Small intestine (tissue), 7 donors: ENCODE measurements at regions not wholly inside any gene's neighbourhood (a gene's known extent, or its start where the extent isn't known, plus 50 kb on each side); places are given as distances from the start of the nearest gene placed in this dataset.
A peak's percentile ranks its signal among the peaks of the same experiment; 100 is the strongest.

ENCODE experiments used
- DNase-seq, 2 donors: peaks; one replicate each; pipeline versions ENCODE4 v3.0.0 to v3.0.0-alpha.2; 2013
- FAIRE-seq: peaks from 2 replicates; lab custom pipeline; 2012; peaks lifted over from hg19 to GRCh38; lab: Jason Lieb, UNC
- H3K27ac ChIP-seq, 3 donors: one replicate each; pipeline ENCODE4 v1.5.1; 2013; ENCODE audit warnings: low read length in 2 of 3, mild to moderate bottlenecking in 2 of 3, control low read depth in 1 of 3, inconsistent platforms in 1 of 3, low read depth in 1 of 3, moderate library complexity in 1 of 3
- H3K27me3 ChIP-seq, 3 donors: one replicate each; pipeline ENCODE4 v1.6.1; 2013; ENCODE audit warnings: low read length in 3 of 3, inconsistent platforms in 1 of 3; ENCODE audit not compliant: control insufficient read depth in 3 of 3, insufficient read depth in 3 of 3
- H3K36me3 ChIP-seq, 3 donors: one replicate each; pipeline ENCODE4 v1.6.1; 2013; ENCODE audit warnings: low read length in 3 of 3, inconsistent platforms in 1 of 3, low read depth in 1 of 3, mild to moderate bottlenecking in 1 of 3, moderate library complexity in 1 of 3; ENCODE audit not compliant: control insufficient read depth in 3 of 3, insufficient read depth in 2 of 3
- H3K4me1 ChIP-seq, 3 donors: one replicate each; pipeline ENCODE4 v1.6.1; 2013; ENCODE audit warnings: low read length in 2 of 3, inconsistent platforms in 1 of 3, low read depth in 1 of 3, mild to moderate bottlenecking in 1 of 3, moderate library complexity in 1 of 3; ENCODE audit not compliant: control insufficient read depth in 3 of 3, insufficient read depth in 2 of 3
- H3K4me3 ChIP-seq, 3 donors: one replicate each; pipeline ENCODE4 v1.5.1; 2013; ENCODE audit warnings: low read length in 3 of 3, control low read depth in 1 of 3, inconsistent platforms in 1 of 3, low read depth in 1 of 3, mild to moderate bottlenecking in 1 of 3, moderate library complexity in 1 of 3
- H3K9me3 ChIP-seq, 2 donors: one replicate each; pipeline ENCODE4 v1.6.1; 2013; ENCODE audit warnings: low read depth in 1 of 2, low read length in 1 of 2; ENCODE audit not compliant: control insufficient read depth in 2 of 2, insufficient read depth in 1 of 2
- WGBS, 3 donors: extraction: QIAGEN DNeasy Blood & Tissue Kit; methylation state at CpG; one replicate each; pipeline ENCODE4 v1.1.7; 2013; 5-methylcytosine and 5-hydroxymethylcytosine counted together
- donor health status: healthy with polysubstance abuse.
- donor health status: control.
- donor health status: control.
- donor health status: Bipolar disorder and iron deficiency.
- donor health status: healthy.

- 0% methylated on average over 1 of the region's 1 CpG for WGBS, 3 donors
- FAIRE-seq, result no peak
- no peaks in the 10 kb centered on the region for H3K36me3 ChIP-seq
- no peak for DNase-seq
- no peaks in the 10 kb centered on the region for H3K9me3 ChIP-seq
- no peak overlapping the region for H3K27ac ChIP-seq
- H3K4me3 ChIP-seq, result no peak overlapping the region
- no peaks in the 10 kb centered on the region for H3K4me1 ChIP-seq
- H3K27me3 ChIP-seq, result peaks cover 0 to 3% (median 0%) of the 10 kb centered on the region in 3 donors
Measured at GRCh38 chr10:90304533-90304932, 553.3 kb downstream of the HTR7 start.

GRCh38 chr10:90306187-90306586, 551.7 kb downstream of the HTR7 start:
- no peaks in the 10 kb centered on the region for H3K36me3 ChIP-seq
- no peak overlapping the region for H3K27ac ChIP-seq
- H3K27me3 ChIP-seq, result peaks cover 0 to 3% (median 0%) of the 10 kb centered on the region in 3 donors
- FAIRE-seq (no peak), DNase-seq (no peak)
- H3K4me3 ChIP-seq, result no peak overlapping the region
- H3K4me1 ChIP-seq, result no peaks in the 10 kb centered on the region
- H3K9me3 ChIP-seq, result no peaks in the 10 kb centered on the region
- 45 to 75% (median 74%) methylated on average over 1 of the region's 1 CpG for WGBS, 3 donors

GRCh38 chr10:90308223-90308622, 549.6 kb downstream of the HTR7 start:
- H3K9me3 ChIP-seq, result no peaks in the 10 kb centered on the region
- WGBS, 3 donors, result 63 to 68% (median 64%) methylated on average over 7 of the region's 7 CpGs
- no peak overlapping the region for H3K4me3 ChIP-seq
- no peaks in the 10 kb centered on the region for H3K36me3 ChIP-seq
- H3K27me3 ChIP-seq, result peaks cover 0 to 3% (median 0%) of the 10 kb centered on the region in 3 donors
- no peaks in the 10 kb centered on the region for H3K4me1 ChIP-seq
- DNase-seq, result no peak
- no peak overlapping the region for H3K27ac ChIP-seq
- FAIRE-seq, result no peak

GRCh38 chr10:90313576-90314325, 544.1 kb downstream of the HTR7 start:
- Histone ChIP-seq H3K4me3 (no peak overlapping the region), H3K27me3 (peaks cover 0 to 8% (median 0%) of the 10 kb centered on the region in 3 donors), H3K36me3 (no peaks in the 10 kb centered on the region), H3K4me1 (peaks cover 0 to 1% (median 0%) of the 10 kb centered on the region in 3 donors), H3K27ac (no peak overlapping the region), H3K9me3 (no peaks in the 10 kb centered on the region)
- WGBS, 3 donors, result 18 to 60% (median 37%) methylated on average over 3 of the region's 3 CpGs
- DNase-seq (peak; percentile 30 to 76), FAIRE-seq (no peak)

GRCh38 chr10:90314718-90315117, 543.1 kb downstream of the HTR7 start:
- peaks cover 0 to 11% (median 0%) of the 10 kb centered on the region in 3 donors for H3K27me3 ChIP-seq
- no peak for FAIRE-seq
- 16 to 78% (median 36%) methylated on average over 1 of the region's 1 CpG for WGBS, 3 donors

GRCh38 chr10:90317172-90317571, 540.7 kb downstream of the HTR7 start:
- no peak for DNase-seq

More at GRCh38 chr10:90314718-90315117, 543.1 kb downstream of the HTR7 start:
- DNase-seq, result no peak
- peaks cover 0 to 1% (median 0%) of the 10 kb centered on the region in 3 donors for H3K4me1 ChIP-seq
- H3K4me3 ChIP-seq, result no peak overlapping the region
- no peaks in the 10 kb centered on the region for H3K36me3 ChIP-seq
- no peak overlapping the region for H3K27ac ChIP-seq
- H3K9me3 ChIP-seq, result no peaks in the 10 kb centered on the region

GRCh38 chr10:90318659-90319058, 539.2 kb downstream of the HTR7 start:
- 74 to 87% (median 76%) methylated on average over 2 of the region's 2 CpGs for WGBS, 3 donors

More at GRCh38 chr10:90317172-90317571, 540.7 kb downstream of the HTR7 start:
- no peaks in the 10 kb centered on the region for H3K9me3 ChIP-seq
- H3K27ac ChIP-seq, result no peak overlapping the region
- WGBS, 3 donors, result 86 to 99% (median 87%) methylated on average over 3 of the region's 3 CpGs
- no peak for FAIRE-seq
- H3K36me3 ChIP-seq, result no peaks in the 10 kb centered on the region
- peaks cover 0 to 1% (median 0%) of the 10 kb centered on the region in 3 donors for H3K4me1 ChIP-seq
- no peak overlapping the region for H3K4me3 ChIP-seq
- H3K27me3 ChIP-seq, result peaks cover 0 to 11% (median 0%) of the 10 kb centered on the region in 3 donors

GRCh38 chr10:90319188-90319914, 538.5 kb downstream of the HTR7 start:
- FAIRE-seq, result no peak
- Histone ChIP-seq H3K27me3 (peaks cover 0 to 11% (median 0%) of the 10 kb centered on the region in 3 donors), H3K4me3 (no peak overlapping the region), H3K9me3 (no peaks in the 10 kb centered on the region), H3K36me3 (no peaks in the 10 kb centered on the region), H3K4me1 (peaks cover 0 to 1% (median 0%) of the 10 kb centered on the region in 3 donors), H3K27ac (no peak overlapping the region)
- DNase-seq, result peak; percentile 68 to 72
- 18 to 52% (median 29%) methylated on average over 5 of the region's 5 CpGs for WGBS, 3 donors

More at GRCh38 chr10:90318659-90319058, 539.2 kb downstream of the HTR7 start:
- H3K36me3 ChIP-seq, result no peaks in the 10 kb centered on the region
- no peaks in the 10 kb centered on the region for H3K9me3 ChIP-seq
- no peak overlapping the region for H3K4me3 ChIP-seq
- no peak overlapping the region for H3K27ac ChIP-seq
- no peak for DNase-seq
- H3K4me1 ChIP-seq, result peaks cover 0 to 1% (median 0%) of the 10 kb centered on the region in 3 donors
- H3K27me3 ChIP-seq, result peaks cover 0 to 11% (median 0%) of the 10 kb centered on the region in 3 donors
- FAIRE-seq, result no peak
